NB4 (cell line): ENCODE measurements at regions not wholly inside any gene's neighbourhood (a gene's known extent, or its start where the extent isn't known, plus 50 kb on each side); places are given as distances from the start of the nearest gene placed in this dataset.

Experiments used
- DNase-seq: peaks from one replicate; pipeline ENCODE4 v3.0.0; 2010; ENCODE audit warnings: low read depth
- H3K4me3 ChIP-seq: one replicate; pipeline ENCODE4 v1.5.1; 2011; ENCODE audit warnings: mild to moderate bottlenecking, low read depth, low read length, moderate library complexity
- CTCF ChIP-seq: IDR thresholded peaks from one replicate; pipeline ENCODE4 v1.5.1; 2012; ENCODE audit warnings: low read depth, low read length
- MYC ChIP-seq: IDR thresholded peaks from 2 replicates; pipeline ENCODE4 v1.6.1; 2011; ENCODE audit warnings: low read depth, low read length
- POLR2A ChIP-seq: IDR thresholded peaks from 2 replicates; pipeline ENCODE4 v1.6.1; 2011; ENCODE audit warnings: mild to moderate bottlenecking; ENCODE audit not compliant: insufficient read length; ENCODE audit errors: extremely low read depth
- TF ChIP-seq, protein P1 (sequence below): IDR thresholded peaks from 2 replicates; pipeline ENCODE4 v1.6.1; 2011; ENCODE audit warnings: low read depth, low read length

DNA sequence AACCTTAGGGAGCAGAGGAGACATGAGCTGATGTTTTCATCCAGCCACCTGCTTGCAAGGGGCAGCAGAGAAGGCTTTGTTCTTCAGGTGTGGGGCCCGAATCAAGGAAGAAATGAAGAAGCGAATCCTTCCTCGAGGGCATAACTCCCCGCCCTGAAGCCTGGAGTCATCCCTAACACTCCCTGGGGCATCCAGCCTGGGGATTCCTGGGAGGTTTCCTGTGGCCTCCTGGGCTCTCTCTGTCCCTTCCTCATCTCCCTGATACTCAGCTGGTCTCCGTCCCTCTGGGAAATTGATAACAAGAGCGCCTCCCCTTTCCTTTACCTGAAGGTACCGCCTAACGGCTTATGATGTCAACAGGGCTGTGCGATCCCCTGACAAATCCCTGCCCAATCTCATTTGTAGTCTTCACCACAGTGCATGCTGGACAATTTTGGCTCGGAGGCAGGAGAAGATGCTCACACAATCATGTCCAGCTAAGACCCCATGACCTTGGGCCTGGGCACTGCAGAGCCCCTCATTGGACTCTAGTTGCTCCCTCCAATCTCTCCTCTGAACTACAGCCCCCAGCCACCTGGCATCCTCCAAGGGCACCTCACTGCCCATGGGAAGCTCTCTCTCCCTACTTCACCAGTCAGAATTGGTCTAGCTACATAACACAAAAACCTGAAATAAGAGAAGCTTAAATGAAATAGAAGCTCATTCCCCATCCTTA is 80.6 kb upstream of the RTL6 start:
- H3K4me3 ChIP-seq: no peak overlapping the region
- DNase-seq: no peak
- no peak for TF ChIP-seq CTCF
- no peak for TF ChIP-seq MYC
- TF ChIP-seq, protein P1, sequence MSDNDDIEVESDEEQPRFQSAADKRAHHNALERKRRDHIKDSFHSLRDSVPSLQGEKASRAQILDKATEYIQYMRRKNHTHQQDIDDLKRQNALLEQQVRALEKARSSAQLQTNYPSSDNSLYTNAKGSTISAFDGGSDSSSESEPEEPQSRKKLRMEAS: no peak
- TF ChIP-seq POLR2A: no peak

DNA sequence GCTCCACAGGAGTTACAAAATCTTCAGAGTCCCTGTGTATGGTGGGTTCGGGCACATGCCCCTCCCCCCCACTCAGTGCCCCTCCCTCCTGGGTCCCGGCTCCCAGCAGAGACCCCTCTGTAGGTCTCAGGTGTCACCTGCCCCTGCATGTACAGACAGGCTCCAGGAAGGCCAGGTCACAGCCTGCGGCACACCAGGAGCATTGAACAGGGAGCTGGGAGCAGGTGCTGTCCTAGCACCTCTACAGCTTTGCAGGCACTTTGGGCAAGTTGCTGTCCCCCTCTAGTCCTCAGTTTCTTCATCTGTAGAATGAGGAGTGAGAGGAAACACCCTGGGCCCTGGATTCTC is 80.1 kb upstream of the RTL6 start:
- no peak overlapping the region for H3K4me3 ChIP-seq
- DNase-seq: no peak
- TF ChIP-seq POLR2A (no peak), MYC (no peak), CTCF (no peak)
- TF ChIP-seq, protein P1: no peak

DNA sequence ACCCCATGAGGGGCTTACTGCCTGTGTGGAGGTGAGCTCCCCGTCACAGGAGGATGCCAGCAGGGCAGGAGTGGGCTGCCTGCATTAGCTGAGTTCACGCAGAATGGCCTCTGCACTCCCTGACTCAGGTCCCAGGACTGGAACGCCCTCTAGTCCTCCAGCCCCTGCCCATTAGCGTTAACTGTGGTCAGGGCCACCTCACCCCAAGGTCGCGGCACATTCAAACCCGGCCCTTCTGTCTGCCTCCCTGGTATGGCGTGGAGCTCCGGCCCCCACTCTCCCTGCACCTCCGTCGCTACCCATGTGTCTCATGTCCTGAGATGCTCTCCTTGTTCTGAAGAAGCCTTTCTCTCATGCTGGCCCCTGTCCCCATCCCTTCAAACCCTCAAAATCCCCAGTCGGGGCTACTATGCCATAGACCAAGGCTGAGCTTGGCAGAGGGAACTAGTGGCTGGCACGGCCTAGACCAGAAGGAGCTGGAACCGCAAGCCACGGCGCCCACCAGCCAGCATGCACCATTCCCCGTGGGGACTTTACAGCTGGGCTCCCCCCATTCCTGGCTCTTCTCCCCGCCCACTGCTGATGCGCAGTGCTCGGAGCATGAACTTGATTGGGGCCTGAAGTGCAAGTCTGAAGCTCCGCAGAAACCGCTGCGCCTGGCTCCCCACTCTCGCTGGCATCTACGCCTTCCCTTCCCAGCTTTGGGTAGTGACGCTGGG is 79.5 kb upstream of the RTL6 start:
- DNase-seq: no peak
- TF ChIP-seq CTCF (no peak), MYC (no peak), POLR2A (no peak)
- TF ChIP-seq, protein P1: no peak
- H3K4me3 ChIP-seq: no peak overlapping the region

DNA sequence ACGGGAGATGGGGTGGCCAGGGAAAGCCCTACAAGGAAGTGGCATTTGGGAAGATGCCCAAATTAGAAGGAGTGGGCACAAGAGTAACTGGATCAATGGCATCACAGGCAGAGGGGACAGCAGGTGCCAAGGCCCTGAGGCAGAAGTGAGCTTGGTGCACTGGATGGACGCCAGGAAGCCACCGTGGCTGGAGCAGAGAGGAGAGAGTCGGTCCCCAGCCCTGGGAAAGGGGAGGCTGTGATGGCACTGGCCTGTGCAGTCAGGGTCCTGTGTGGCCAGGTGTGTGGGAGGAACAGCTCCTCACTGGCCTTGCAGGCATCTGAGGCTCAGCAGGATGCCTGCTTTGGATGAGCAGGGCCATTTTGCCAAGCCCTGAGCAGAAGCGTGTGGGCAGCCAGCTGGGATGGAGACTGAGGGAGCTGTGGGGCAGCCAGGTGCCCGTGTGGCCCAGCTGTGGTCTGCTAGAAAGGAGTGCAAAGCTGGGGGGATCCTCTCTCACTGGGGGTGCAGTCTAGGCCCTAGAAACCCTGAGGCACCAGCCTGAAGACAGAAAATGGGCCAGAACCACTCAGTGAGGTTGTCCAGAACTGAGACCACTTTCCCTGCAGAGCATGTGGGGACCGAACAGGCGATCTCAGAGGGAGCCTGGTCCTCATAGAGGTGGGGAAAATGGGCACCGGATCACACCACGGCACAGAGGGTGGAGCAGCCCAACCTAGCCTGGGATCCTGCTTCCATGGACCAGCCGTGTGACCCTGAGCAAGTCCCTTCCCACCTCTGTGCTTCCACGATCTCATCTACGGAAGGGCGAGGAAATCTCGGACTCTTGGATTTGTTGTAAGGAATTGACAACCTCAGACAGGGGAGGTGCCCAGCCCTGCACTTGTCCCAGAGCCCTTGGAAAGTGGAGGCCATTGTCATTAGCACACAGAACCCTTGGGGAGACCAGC is 78.6 kb upstream of the RTL6 start:
- TF ChIP-seq, protein P1: no peak
- no peak for TF ChIP-seq MYC
- no peak for TF ChIP-seq POLR2A
- TF ChIP-seq CTCF: no peak
- no peak overlapping the region for H3K4me3 ChIP-seq
- no peak for DNase-seq

GRCh38 chr22:44575381-44576268 is 77.6 kb upstream of the RTL6 start:
- TF ChIP-seq POLR2A (no peak), MYC (no peak), CTCF (no peak)
- TF ChIP-seq, protein P1: no peak
- H3K4me3 ChIP-seq: no peak overlapping the region
- DNase-seq: peak; percentile 39
